HUDEP-2 (cell line): ENCODE measurements at regions not wholly inside any gene's neighbourhood (a gene's known extent, or its start where the extent isn't known, plus 50 kb on each side); places are given as distances from the start of the nearest gene placed in this dataset.
"Not testable (repeated sequence)": the region's sequence is repeated elsewhere in the genome, so short reads cannot be mapped to it uniquely, and the experiment has no call there.

Experiments used
- DNase-seq, 76 experiments: peaks; one replicate each; lab custom pipeline; 2025; ENCODE audit not compliant: unreplicated experiment in 76 of 76; lab: John Stamatoyannopoulos, UW

DNA sequence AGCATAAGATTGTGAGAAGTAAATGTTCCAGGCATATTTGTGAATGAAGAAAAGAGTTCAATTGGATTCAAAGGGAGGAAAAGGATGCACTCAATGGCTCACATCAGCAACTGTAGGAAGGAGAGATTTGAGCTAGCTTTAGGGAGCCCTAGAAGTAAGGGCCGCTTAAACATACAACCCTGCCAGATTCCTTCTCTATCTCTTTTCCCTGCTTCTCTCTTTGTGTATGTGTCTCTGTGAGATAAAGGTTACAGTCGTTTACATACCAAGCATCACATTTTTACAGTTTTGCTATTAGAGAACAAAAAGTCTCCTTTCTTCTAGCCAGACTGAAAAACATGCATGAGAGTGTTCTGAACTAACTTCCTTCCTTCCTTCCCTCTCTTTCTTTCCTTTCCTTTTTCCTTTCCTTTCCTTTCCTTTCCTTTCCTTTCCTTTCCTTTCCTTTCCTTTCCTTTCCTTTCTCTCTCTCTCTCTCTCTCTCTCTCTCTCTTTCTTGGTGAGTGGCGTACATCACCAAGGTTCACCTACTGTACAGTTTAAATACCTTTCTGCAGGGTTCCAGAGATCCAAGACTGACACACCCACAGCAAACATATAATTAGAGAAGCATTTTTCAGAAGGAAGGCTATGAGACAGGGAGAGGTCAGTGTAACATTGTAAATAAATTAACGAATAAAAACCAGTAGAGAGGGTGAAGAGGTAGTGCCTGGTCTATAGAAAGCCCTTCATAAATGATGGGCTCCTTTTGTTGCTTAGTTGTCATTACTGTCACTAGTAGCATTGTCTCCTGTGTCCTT lies 240.4 kb downstream of the ARL4A start:
- DNase-seq, result peak in 2 of 76 experiments; percentile 2 to 26

DNA sequence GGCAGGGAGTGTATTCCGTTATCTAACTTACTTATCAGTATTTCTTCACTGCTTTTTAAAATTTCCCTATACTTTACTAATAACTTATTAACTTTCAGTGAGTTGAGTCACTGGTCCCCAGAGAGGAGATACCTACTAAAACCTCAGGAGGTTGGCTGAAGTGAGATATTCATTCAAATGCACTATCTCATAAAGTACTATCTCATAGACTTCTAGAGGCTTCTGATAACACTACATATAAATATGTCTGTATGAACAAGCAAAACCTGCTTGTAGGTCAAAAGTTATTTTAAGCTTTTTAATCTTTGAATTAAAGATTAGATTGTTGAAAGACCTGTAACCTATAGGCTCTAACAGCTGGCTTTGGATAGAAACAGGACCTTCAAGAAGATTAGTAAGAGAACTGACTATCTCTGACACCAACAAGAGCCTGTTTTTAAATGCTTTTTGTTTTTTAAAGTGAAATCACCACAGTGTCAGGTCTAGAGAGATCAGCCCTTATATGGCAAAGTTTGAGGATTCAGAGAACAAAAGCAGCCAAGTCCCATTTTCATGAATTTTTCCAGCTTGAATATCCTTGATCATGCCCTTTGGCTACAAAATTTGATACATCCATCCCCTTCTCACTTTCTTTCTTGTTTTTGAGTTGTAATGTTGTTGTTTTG lies 242.2 kb downstream of the ARL4A start:
- DNase-seq, result no peak

DNA sequence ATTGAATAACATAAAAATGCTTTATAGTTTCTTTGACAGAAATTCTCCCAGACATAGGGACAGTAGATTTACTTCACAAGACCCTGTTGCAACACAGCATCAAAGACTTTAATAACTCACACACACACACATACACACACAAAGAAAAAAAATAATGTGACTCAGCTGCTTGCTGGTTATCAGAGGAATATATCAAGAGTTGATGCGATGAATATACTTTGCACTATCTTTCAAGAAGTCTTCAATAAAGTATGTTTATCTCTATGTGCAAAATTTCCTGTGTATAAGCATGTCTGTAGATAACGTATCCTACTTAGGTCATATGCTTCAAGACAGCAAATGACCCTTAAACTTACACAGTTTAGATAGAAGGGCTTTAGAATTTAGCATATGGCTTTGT lies 243.1 kb downstream of the ARL4A start:
- DNase-seq, result peak in 7 of 76 experiments; percentile 7 to 38 (median 20)

DNA sequence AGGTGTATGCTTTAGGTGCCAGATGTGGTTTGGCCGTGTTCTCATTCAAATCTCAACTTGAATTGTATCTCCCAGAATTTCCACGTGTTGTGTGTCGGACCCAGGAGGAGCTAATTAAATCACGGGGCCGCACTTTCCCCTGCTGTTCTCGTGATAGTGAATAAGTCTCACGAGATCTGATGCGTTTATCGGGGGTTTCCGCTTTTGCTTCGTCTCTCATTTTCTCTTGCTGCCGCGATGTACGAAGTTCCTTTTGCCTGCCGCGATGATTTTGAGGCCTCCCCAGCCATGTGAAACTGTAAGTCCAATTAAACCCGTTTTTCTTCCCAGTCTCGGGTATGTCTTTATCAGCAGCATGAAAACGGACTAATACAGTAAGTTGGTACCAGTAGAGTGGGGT lies 244.0 kb downstream of the ARL4A start:
- DNase-seq, result not testable (repeated sequence)

DNA sequence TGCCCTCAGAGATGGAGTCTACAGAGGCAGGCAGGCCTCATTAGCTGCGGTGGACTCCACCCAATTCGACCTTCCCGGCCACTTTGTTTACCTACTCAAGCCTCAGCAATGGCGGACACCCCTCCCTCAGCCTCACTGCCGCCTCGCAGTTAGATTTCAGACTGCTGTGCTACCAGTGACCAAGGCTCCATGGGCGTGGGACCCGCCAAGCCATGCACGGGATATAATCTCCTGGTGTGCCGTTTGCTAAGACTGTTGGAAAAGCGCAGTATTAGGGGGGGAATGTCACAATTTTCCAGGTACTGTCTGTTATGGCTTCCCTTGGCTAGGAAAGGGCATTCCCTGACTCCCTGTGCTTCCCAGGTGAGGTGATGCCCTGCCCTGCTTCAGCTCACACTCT lies 252.3 kb downstream of the ARL4A start:
- DNase-seq, result no peak

DNA sequence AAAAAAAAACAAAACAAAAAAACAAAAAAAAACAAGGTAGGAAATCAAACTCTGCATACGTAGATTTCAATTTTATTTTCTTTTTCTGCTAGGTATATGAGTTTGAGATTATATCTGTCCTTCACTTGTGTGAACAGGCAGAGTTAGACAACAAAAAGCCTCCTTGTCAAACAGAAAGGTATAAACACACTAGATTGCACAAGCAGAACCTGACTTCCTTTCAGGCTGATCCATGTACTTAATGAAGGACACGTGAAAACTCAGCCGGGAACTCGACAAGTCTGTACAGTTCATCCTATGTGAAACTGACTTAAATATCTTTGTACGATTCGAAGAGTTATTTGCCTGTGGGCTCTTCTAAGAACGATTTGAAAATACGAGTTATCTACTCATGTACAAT lies 254.1 kb downstream of the ARL4A start:
- DNase-seq, result no peak

DNA sequence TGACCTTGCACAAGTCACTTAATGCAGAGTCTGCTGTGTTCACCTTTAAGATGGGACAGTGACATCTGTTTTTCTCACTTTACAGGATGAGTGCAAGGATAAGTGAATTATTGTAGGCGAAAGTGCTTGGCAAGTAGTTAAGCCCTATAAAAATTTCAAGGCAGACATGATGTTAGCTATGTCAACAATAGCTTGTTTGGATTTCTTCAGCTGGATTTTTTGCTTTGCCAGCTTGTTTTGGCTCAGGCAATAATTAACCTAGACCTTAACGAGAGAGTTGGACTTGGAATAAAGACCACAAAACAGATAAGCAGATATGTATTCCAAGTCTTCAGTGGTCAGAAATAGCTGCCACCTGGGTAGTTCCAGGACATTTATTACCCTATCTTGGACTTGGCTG lies 255.2 kb downstream of the ARL4A start:
- no peak for DNase-seq

DNA sequence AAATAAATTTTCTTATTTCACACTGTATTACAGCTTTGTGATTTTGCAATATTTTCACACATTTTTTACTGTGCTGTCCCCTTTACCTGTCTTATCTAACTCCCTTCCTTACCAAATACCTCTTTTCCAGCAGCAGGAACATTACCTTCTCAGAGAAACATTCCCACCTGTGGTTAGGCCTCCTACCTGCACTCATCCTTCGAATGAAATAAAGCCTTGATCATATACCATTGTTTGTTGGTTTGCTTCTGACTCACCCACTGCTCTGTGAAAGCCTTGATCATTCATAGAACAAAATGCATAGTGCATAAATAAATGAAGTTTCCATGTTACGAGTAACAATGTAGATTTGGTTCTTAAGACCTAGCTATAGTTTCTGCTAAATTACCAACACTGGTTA lies 256.3 kb downstream of the ARL4A start:
- DNase-seq, result no peak

DNA sequence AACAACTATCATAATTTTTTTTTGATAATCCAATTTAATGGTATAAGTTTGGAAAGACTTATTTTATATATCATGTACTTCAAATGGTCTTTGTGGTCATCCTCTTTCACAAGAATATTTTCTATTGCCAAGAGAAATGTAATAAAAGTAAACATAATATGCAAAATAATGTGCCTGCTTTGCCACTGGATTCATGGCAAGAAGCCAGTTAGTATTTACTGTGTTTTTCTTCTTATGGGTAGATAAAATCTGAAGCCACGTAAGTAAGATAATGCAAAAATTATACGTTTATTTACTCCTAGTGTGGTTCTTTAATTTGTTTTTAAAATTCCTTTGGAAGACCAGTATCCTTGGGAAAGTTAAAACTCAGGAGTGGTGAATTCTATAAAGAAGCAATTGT lies 258.5 kb downstream of the ARL4A start:
- no peak for DNase-seq

DNA sequence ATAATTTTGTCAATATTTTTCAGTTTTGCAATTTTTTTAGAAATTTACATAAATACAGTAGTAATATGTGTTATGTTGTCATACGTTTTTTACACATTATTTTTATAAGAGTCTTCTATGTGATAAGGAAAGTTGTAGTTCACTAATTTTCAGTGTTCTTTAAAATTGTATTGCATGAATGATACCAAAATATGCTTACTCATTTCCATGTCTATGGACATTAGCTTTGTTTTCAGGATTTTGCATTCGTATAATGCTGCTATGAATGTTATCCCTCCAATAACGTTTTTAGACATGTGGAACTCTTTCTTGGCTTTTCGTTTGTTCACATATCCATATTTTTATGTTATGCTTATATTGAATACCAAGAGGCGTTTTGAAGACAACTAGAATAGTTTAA lies 260.0 kb downstream of the ARL4A start:
- no peak for DNase-seq

DNA sequence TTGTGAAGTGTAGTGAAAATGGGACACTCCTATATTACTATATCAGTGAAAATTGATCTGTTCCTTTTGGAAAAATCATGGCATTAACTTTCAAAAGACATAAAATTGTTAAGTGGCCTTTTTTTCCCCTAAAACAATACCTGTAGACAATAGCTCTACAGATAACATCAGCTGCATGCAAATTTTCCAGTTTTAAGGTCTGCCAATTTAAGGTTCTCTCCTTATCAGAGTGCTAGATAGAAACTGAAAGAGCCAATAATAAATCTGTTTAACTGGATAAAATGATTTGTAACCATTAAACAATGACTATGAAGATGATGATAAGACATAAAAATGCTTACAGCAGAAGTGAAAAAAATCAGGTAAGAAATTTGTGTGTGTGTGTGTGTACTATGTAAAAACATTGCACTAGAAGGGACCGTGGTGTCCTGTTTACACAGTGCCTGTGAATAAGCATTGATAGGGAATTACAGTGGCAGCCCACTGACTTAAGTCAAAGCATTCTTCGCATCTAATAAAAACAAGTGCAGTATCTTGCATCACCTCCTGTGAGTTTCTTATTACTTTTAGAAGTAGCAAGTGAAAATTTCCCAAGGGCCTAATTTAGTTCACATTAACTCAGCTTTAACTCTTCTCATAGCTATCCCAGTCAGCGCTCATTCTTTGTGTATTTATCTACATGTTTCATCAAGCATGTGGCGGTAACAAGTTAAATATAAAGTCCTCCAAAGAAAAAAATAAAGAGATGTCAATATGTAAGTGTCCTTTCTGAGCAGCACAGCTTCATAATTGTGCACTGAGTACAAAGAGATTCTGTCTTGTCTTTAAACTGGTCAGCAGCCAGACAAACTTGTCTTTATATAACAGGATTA lies 261.9 kb downstream of the ARL4A start:
- DNase-seq, result no peak

DNA sequence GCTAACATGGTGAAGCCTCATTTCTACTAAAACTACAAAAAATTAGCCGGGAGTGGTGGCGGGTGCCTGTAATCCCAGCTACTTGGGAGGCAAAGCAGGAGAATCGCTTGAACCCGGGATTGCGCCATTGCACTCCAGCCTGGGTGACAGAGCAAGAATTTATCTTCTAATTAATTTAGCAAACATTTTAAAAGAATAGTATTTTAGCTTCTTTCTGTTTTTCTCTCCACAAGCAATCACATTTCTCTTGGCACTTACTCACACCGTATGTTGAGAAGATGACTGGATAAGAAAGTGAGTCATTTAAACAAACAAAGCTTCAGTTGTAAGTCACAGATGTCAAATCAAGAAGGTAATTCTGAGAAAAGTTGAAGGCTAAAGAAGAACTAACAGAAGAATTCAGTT lies 264.0 kb downstream of the ARL4A start:
- DNase-seq, result peak in 2 of 76 experiments; percentile 17 to 31

DNA sequence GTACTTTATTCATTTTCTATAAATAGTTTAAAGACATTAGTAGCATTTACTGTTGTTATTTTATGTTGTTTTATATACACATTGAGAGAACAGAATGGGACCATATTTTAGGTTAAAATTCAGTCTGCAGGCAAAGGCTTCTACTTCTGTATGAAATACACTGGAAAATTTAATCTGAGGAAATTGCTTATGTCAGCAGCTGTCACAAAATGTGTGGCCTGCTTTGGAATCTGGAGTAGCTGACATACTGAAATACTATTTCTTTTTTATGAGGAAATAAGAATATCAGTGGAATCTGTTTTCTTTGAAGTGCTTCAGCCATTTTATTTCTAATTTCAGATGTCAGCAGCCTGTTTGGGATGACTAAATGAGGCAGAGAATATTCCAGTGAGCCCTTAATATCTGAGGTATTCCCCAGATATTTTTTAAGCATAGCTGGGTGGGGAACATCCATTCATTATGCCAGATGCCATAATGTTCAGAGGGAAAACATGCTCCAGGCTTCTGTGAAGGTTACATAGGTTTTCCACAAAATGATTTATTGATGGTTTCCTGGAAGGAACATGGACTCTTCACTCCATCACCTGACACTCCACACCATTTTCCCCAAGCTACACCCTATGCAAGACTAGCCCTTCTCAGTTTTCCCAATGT lies 267.1 kb downstream of the ARL4A start:
- no peak for DNase-seq

DNA sequence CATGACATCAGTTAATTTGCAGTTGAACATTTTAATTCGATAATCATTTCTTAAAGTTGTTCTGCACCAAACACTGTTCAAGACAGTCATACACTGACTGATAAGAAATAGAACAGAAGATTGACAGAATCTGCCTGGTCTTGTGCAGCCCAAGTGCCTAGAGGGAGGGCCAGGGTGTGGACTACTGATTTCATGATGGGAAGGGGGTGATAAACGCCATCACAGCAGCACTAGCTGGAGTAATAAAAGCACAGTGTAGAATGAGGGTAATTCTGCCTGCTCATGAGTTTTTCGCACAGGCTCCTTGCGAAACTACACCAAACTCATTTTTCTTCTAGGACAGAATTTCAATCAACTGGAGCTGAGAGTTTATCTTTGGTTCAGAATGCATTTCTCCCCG lies 270.1 kb downstream of the ARL4A start:
- peak in 63 of 76 experiments; percentile 2 to 69 (median 40) for DNase-seq

DNA sequence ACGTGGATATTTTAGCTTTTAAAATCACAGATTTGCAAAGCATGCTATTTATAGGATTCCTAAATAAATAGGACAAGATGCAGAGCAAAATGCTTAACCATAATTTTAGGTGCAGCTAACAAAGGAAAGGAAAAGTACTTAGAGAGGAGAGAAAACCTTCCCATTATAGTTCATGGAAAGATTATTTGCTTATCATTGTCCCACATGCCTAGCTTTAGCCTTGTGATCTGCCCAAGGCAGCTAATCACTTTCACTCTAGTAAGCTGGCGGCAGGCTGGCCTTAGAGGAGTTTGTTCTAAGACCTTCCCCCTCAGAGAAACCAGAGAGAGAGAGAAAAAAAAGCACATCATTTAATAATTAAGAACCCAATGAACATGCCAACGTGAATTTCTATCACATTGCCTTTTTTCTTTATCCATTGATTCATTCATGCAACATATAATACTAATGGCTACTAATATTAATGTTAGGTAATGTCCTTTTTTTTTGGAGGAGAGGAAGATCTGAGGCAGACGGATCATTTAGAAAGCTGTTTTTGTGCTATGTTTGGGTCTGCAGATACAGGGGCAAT lies 274.6 kb downstream of the ARL4A start:
- DNase-seq, result peak in 45 of 76 experiments; percentile 0 to 39 (median 21)

DNA sequence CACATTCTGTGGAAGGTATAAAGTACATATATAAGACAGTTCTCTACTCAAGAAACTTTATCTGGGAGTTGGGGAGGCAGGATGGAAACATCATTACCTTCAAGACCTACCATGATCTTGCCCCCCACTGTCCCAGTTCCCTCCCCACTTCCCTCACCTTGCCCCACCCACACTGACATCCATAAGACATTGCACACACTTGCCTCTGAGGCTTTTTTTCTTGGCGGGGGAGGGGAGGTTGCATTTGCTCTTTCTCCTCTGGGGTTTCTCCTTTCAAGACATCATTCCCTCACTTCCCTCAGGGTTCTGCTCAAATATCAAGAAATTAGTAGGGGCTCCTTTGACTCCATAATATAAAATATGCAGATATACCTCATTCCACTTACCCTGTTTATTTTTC lies 276.0 kb downstream of the ARL4A start:
- no peak for DNase-seq

DNA sequence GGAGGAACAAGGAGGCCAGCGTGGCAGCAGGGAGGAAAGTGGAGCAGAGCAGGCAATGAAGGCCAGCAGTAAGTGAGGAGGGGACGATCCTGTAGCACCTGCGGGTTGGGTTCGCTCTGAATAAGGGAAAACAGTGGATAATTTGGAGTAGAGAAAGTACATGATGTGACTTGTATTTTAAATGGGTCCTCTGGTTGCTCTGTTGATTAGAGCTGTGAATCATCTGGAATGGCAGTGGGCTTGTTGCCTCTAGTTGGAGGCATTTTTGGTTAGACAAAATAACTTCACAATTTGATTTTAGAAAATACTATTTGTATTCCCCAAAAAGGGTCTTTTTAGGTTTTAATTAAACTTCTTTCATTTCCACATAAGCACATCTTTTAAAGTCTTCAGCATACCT lies 277.4 kb downstream of the ARL4A start:
- DNase-seq, result no peak

DNA sequence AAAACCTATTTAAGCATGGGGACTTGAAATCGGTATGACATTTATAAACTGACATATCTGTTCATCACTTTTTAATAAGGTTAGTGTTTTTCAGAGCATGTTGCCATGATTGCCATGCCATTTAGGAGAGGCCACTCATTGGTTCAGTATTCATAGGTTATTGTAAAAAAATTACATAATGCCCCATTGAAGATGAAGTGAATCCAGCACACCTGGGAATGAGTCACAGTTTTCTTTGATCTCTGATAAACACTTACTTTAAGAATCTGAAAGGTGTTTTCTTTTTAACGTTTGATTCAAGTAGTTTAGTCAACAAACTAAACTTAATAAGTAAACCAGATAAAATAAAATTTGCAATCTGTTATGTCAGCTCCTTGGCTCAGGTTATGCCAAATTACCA lies 278.3 kb downstream of the ARL4A start:
- DNase-seq, result no peak

DNA sequence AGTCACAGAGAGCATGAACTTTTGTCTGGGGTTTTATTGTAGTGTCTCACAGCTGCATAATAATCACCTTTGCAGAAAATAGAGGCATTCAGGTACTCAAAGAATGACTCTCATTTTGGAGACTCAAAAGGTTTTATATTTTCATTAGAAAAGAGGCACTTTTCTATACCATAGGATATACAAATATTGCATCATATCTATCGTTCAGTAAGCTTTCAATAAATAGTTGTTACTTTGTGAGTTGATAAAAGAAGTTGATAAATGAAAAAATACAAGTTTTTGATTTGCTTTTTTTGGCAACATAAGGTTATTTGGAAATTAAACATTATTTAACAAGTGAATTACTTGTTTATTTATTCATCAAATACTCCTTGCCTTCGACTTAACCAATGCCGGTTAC lies 279.9 kb downstream of the ARL4A start:
- no peak for DNase-seq

DNA sequence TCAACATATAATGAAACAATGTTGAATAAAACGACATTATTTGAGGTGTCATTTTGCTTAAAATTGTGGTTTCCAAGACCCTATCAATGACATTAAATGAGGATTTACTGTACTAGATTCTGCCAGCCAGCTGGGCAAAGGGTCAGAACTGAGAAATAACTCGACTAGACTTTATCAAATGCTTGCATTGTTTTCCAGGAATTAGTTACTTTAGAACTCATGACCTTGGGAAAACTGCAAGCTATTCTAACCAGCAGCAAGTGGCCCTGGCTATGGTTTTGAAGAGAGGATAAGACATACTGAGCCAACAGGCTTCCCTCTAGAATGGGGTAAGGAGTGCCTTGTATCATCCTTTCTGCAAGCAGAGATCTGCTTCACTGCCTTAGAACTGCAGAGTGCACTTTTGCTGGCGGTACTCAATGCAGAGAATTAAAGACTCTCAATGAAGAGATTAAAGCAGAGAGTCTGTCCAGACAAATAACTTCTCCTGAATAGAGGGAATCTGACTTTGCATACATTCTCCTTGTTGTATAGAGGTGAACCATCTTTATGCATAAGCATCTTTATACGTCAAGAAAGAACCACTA lies 281.5 kb downstream of the ARL4A start:
- DNase-seq, result no peak
